ENCODE measurements at regions not wholly inside any gene's neighbourhood (a gene's known extent, or its start where the extent isn't known, plus 50 kb on each side); places are given as distances from the start of the nearest gene placed in this dataset.

DNA sequence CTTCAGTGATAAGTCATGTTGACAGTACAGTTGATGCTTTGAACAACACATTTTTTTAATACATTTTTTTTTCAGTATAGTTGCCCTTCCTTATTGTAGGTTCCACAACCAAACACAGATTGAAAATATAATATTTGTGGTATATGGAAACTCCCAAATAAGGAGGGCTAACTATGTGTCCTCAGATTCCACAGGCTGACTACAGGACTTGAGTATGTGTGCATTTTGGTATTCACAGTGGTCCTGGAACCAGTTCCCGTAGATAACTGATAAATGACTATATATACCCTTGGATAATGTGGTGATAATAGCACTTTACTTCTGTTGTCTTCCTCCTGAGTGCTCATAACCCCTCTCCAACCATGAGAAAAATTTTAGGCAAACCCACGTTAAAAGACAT, 111.6 kb upstream of the NUDT6 start:
- Histone ChIP-seq H3K36me3 (ENCODE audit: insufficient read depth, low read length) (no peaks in the 10 kb centered on the region), H3K27ac (ENCODE audit: low read length) (no peak overlapping the region), H3K4me2 (ENCODE audit: low read length) (no peak overlapping the region), H3K79me2 (replicated peaks; ENCODE audit: insufficient read depth, low read length) (no peaks in the 10 kb centered on the region), H4K20me1 (ENCODE audit: insufficient read depth) (no peaks in the 10 kb centered on the region), H3K9ac (ENCODE audit: low read length) (no peak overlapping the region), H3K4me3 (ENCODE audit: low read length) (no peak overlapping the region), H2AFZ (ENCODE audit: low read depth, low read length) (no peak overlapping the region), H3K9me3 (ENCODE audit: low read length) (no peaks in the 10 kb centered on the region), H3K27me3 (ENCODE audit: insufficient read depth, low read depth, low read length) (no peaks in the 10 kb centered on the region), H3K9me2 (ENCODE audit: insufficient read depth, low read length) (no peaks in the 10 kb centered on the region), H3F3A (ENCODE audit: insufficient read depth, low read length, poor library complexity, severe bottlenecking) (no peaks in the 10 kb centered on the region)
- TF ChIP-seq, protein P1, sequence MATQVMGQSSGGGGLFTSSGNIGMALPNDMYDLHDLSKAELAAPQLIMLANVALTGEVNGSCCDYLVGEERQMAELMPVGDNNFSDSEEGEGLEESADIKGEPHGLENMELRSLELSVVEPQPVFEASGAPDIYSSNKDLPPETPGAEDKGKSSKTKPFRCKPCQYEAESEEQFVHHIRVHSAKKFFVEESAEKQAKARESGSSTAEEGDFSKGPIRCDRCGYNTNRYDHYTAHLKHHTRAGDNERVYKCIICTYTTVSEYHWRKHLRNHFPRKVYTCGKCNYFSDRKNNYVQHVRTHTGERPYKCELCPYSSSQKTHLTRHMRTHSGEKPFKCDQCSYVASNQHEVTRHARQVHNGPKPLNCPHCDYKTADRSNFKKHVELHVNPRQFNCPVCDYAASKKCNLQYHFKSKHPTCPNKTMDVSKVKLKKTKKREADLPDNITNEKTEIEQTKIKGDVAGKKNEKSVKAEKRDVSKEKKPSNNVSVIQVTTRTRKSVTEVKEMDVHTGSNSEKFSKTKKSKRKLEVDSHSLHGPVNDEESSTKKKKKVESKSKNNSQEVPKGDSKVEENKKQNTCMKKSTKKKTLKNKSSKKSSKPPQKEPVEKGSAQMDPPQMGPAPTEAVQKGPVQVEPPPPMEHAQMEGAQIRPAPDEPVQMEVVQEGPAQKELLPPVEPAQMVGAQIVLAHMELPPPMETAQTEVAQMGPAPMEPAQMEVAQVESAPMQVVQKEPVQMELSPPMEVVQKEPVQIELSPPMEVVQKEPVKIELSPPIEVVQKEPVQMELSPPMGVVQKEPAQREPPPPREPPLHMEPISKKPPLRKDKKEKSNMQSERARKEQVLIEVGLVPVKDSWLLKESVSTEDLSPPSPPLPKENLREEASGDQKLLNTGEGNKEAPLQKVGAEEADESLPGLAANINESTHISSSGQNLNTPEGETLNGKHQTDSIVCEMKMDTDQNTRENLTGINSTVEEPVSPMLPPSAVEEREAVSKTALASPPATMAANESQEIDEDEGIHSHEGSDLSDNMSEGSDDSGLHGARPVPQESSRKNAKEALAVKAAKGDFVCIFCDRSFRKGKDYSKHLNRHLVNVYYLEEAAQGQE (IDR thresholded peaks at IDR 0.05; ENCODE audit: borderline replicate concordance), result no peak

DNA sequence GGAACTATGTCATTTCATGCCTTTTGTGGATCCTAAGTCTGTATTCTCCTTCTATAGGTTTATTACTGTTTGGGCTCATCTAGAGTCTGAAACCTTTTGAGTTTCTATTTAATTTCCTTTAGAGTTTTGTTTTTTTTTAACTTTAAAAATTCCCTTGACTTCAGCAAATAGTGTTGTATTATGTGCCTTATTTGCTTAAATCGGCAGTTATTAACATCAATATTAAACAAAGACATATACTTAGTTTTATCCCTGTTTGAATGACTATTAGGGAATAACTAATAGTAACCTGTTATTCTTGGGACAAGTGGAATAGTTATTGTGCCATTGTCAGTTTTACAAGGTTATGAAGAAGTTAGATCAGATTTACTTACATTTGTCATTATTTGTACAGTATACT, 112.8 kb upstream of the NUDT6 start:
- Histone ChIP-seq H3K36me3 (ENCODE audit: insufficient read depth, low read length) (no peaks in the 10 kb centered on the region), H3K27me3 (ENCODE audit: insufficient read depth, low read depth, low read length) (no peaks in the 10 kb centered on the region), H4K20me1 (ENCODE audit: insufficient read depth) (no peaks in the 10 kb centered on the region), H3K9ac (ENCODE audit: low read length) (no peak overlapping the region), H3K9me3 (ENCODE audit: low read length) (no peaks in the 10 kb centered on the region), H3K79me2 (replicated peaks; ENCODE audit: insufficient read depth, low read length) (no peaks in the 10 kb centered on the region), H3F3A (ENCODE audit: insufficient read depth, low read length, poor library complexity, severe bottlenecking) (no peaks in the 10 kb centered on the region), H2AFZ (ENCODE audit: low read depth, low read length) (no peak overlapping the region), H3K27ac (ENCODE audit: low read length) (no peak overlapping the region), H3K9me2 (ENCODE audit: insufficient read depth, low read length) (no peaks in the 10 kb centered on the region), H3K4me2 (ENCODE audit: low read length) (no peak overlapping the region), H3K4me3 (ENCODE audit: low read length) (no peak overlapping the region)
- TF ChIP-seq TAF1 (IDR thresholded peaks at IDR 0.05; ENCODE audit: low read depth) (no peak), POLR2AphosphoS5 (IDR thresholded peaks at IDR 0.05) (no peak), EZH2 (IDR thresholded peaks at IDR 0.05; ENCODE audit: borderline replicate concordance, insufficient read depth, low read length, poor library complexity, severe bottlenecking) (no peak)
- TF ChIP-seq, protein P1 (IDR thresholded peaks at IDR 0.05; ENCODE audit: borderline replicate concordance), result no peak
- TF ChIP-seq, protein P2, sequence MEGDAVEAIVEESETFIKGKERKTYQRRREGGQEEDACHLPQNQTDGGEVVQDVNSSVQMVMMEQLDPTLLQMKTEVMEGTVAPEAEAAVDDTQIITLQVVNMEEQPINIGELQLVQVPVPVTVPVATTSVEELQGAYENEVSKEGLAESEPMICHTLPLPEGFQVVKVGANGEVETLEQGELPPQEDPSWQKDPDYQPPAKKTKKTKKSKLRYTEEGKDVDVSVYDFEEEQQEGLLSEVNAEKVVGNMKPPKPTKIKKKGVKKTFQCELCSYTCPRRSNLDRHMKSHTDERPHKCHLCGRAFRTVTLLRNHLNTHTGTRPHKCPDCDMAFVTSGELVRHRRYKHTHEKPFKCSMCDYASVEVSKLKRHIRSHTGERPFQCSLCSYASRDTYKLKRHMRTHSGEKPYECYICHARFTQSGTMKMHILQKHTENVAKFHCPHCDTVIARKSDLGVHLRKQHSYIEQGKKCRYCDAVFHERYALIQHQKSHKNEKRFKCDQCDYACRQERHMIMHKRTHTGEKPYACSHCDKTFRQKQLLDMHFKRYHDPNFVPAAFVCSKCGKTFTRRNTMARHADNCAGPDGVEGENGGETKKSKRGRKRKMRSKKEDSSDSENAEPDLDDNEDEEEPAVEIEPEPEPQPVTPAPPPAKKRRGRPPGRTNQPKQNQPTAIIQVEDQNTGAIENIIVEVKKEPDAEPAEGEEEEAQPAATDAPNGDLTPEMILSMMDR (IDR thresholded peaks at IDR 0.05; ENCODE audit: poor library complexity, severe bottlenecking), result no peak
